SK-N-SH (cell line): ENCODE measurements at regions not wholly inside any gene's neighbourhood (a gene's known extent, or its start where the extent isn't known, plus 50 kb on each side); places are given as distances from the start of the nearest gene placed in this dataset.

Experiments
- CTCF ChIA-PET: fragments of 300-600, 350-600 bp; formaldehyde crosslinking; extraction: SDS; loops from one replicate; lab custom pipeline; 2021; lab: Yijun Ruan, JAX
- POLR2A ChIA-PET: fragments of 350-600 bp; sonication (Branson Sonifier 250); formaldehyde crosslinking; extraction: SDS; loops from one replicate; lab custom pipeline; 2020; ENCODE audit warnings: antibody characterized with exemption, inconsistent platforms; lab: Yijun Ruan, JAX
- DNase-seq: peaks from one replicate; pipeline ENCODE4 v3.0.0; 2012
- H2AFZ ChIP-seq: fragments of 200-600 bp; sonication (generic); 2 replicates; pipeline ENCODE4 v1.8.1; 2016; ENCODE audit warnings: antibody characterized with exemption, mild to moderate bottlenecking, low read depth
- H3F3A ChIP-seq: fragments of 200-600 bp; sonication (generic); replicated peaks from 2 replicates; pipeline ENCODE3; 2016; ENCODE audit warnings: antibody characterized with exemption, mild to moderate bottlenecking; ENCODE audit not compliant: insufficient read depth
- H3K27ac ChIP-seq, 2 experiments: fragments of 200-500 bp in 1 of 2; fragments of 200-600 bp in 1 of 2; sonication (Bioruptor generic) in 1 of 2; sonication (generic), shearing (Covaris generic) in 1 of 2; 2 replicates each; pipeline versions ENCODE4 v1.5.1 to v1.6.1; 2014 to 2016; ENCODE audit warnings: low read depth in 2 of 2, inconsistent platforms in 1 of 2, low read length in 1 of 2, mild to moderate bottlenecking in 1 of 2, mixed read lengths in 1 of 2
- H3K27me3 ChIP-seq: fragments of 200-600 bp; sonication (generic), shearing (Covaris generic); 2 replicates; pipeline ENCODE4 v1.6.1; 2016; ENCODE audit warnings: mixed run types; ENCODE audit not compliant: insufficient read depth
- H3K36me3 ChIP-seq, 2 experiments: fragments of 200-500 bp in 1 of 2; fragments of 200-600 bp in 1 of 2; sonication (Bioruptor generic) in 1 of 2; sonication (generic) in 1 of 2; replicated peaks in 1 of 2; 2 replicates each; pipeline versions ENCODE3 to v1.5.1; 2014 to 2016; ENCODE audit warnings: low read length in 1 of 2, mild to moderate bottlenecking in 1 of 2; ENCODE audit not compliant: insufficient read depth in 2 of 2, control insufficient read depth in 1 of 2
- H3K4me1 ChIP-seq, 2 experiments: fragments of 200-500 bp in 1 of 2; fragments of 200-600 bp in 1 of 2; sonication (Bioruptor generic) in 1 of 2; sonication (generic), shearing (Covaris generic) in 1 of 2; 2 replicates each; pipeline versions ENCODE4 v1.5.1 to v1.6.1; 2014 to 2016; ENCODE audit warnings: low read depth in 1 of 2, low read length in 1 of 2, mixed run types in 1 of 2; ENCODE audit not compliant: insufficient read depth in 2 of 2, control insufficient read depth in 1 of 2
- H3K4me2 ChIP-seq: fragments of 200-600 bp; sonication (generic), shearing (Covaris generic); 2 replicates; pipeline ENCODE4 v1.6.1; 2017; ENCODE audit warnings: mixed run types
- H3K4me3 ChIP-seq, 2 experiments: fragments of 200-500 bp in 1 of 2; fragments of 200-600 bp in 1 of 2; sonication (Bioruptor generic) in 1 of 2; sonication (generic), shearing (Covaris generic) in 1 of 2; 2 replicates each; pipeline versions ENCODE4 v1.5.1 to v1.8.1; 2014 to 2016; ENCODE audit warnings: low read depth in 2 of 2, inconsistent platforms in 1 of 2, low read length in 1 of 2, mild to moderate bottlenecking in 1 of 2, mixed read lengths in 1 of 2, moderate library complexity in 1 of 2
- H3K79me2 ChIP-seq: fragments of 200-600 bp; sonication (generic); 2 replicates; pipeline ENCODE4 v1.8.1; 2017; ENCODE audit warnings: mild to moderate bottlenecking; ENCODE audit not compliant: insufficient read depth
- H3K9ac ChIP-seq: fragments of 200-600 bp; sonication (generic); 2 replicates; pipeline ENCODE4 v1.6.1; 2017; ENCODE audit warnings: mixed run types
- H3K9me2 ChIP-seq: fragments of 200-600 bp; sonication (generic); 2 replicates; pipeline ENCODE4 v1.6.1; 2017; ENCODE audit warnings: mixed run types
- H3K9me3 ChIP-seq: fragments of 200-600 bp; sonication (generic); 2 replicates; pipeline ENCODE4 v1.6.1; 2017; ENCODE audit warnings: mixed run types, mild to moderate bottlenecking, moderate library complexity
- H4K20me1 ChIP-seq: fragments of 200-600 bp; sonication (generic); 2 replicates; pipeline ENCODE4 v1.6.1; 2017; ENCODE audit warnings: mild to moderate bottlenecking, mixed run types; ENCODE audit not compliant: insufficient read depth
- CHD2 ChIP-seq: fragments of 150-350 bp; IDR thresholded peaks from 2 replicates; pipeline ENCODE4 v1.6.1; 2018; ENCODE audit warnings: low read length; ENCODE audit not compliant: partially characterized antibody
- CTCF ChIP-seq: fragments of 200-600 bp; sonication (generic); IDR thresholded peaks from 2 replicates; pipeline ENCODE4 v1.6.1; 2017; ENCODE audit warnings: antibody characterized with exemption, mild to moderate bottlenecking, moderate library complexity
- ELF1 ChIP-seq: IDR thresholded peaks from 2 replicates; pipeline ENCODE4 v1.4.0; 2012
- FOXM1 ChIP-seq: IDR thresholded peaks from 2 replicates; pipeline ENCODE4 v1.4.0; 2012; ENCODE audit warnings: low read depth, mild to moderate bottlenecking
- GABPA ChIP-seq: IDR thresholded peaks from 2 replicates; pipeline ENCODE4 v1.4.0; 2012; ENCODE audit warnings: low read depth, mild to moderate bottlenecking
- GATA2 ChIP-seq: sonication (generic); formaldehyde crosslinking; IDR thresholded peaks from 2 replicates; pipeline ENCODE4 v1.5.0; 2020; ENCODE audit warnings: mild to moderate bottlenecking, missing genetic modification reagents
- IRF3 ChIP-seq: fragments of 150-350 bp; IDR thresholded peaks from 2 replicates; pipeline ENCODE4 v1.6.1; 2016; ENCODE audit warnings: mild to moderate bottlenecking, low read depth, low read length
- MAX ChIP-seq: IDR thresholded peaks from 2 replicates; pipeline ENCODE4 v1.4.0; 2012; ENCODE audit warnings: low read depth
- NRF1 ChIP-seq: IDR thresholded peaks from 2 replicates; pipeline ENCODE4 v1.6.1; 2012; ENCODE audit warnings: low read depth, mild to moderate bottlenecking, low read length
- PBX3 ChIP-seq: IDR thresholded peaks from 2 replicates; pipeline ENCODE4; 2012
- RAD21 ChIP-seq: IDR thresholded peaks from 2 replicates; pipeline ENCODE4 v1.6.1; 2012; ENCODE audit warnings: mild to moderate bottlenecking, low read length
- SIN3A ChIP-seq: IDR thresholded peaks from 2 replicates; pipeline ENCODE4 v1.6.1; 2012; ENCODE audit warnings: low read depth, mild to moderate bottlenecking, low read length, moderate library complexity, borderline replicate concordance
- SMC3 ChIP-seq: IDR thresholded peaks from 2 replicates; pipeline ENCODE4 v1.6.1; 2012; ENCODE audit warnings: low read depth, low read length, improper control_type of control experiment
- TCF12 ChIP-seq: IDR thresholded peaks from 2 replicates; pipeline ENCODE4 v1.4.0; 2012
- USF1 ChIP-seq: IDR thresholded peaks from 2 replicates; pipeline ENCODE4 v1.4.0; 2012; ENCODE audit warnings: low read depth, borderline replicate concordance
- WGBS: methylation state at CpG from one replicate; pipeline ENCODE4 v1.1.6; 2017; ENCODE audit warnings: low lambda C conversion rate; 5-methylcytosine and 5-hydroxymethylcytosine counted together

GRCh38 chr1:5516756-5517155 is 475.5 kb downstream of the NPHP4 start (continued):
- TF ChIP-seq PBX3 (no peak), NRF1 (no peak), RAD21 (no peak), SMC3 (no peak), TCF12 (no peak)
- TF ChIP-seq, all 33 proteins: peak for 0

- Histone ChIP-seq H3K4me1 (peaks cover 0 to 16% of the 10 kb centered on the region in 2 experiments; a peak in 1 of 4 replicates), H3K36me3 (no peaks in the 10 kb centered on the region), H3F3A (no peaks in the 10 kb centered on the region), H3K27me3 (no peaks in the 10 kb centered on the region), H4K20me1 (no peaks in the 10 kb centered on the region), H3K9ac (no peak overlapping the region), H3K27ac (no peak overlapping the region), H3K4me2 (no peak overlapping the region), H3K9me2 (no peaks in the 10 kb centered on the region), H3K4me3 (no peak overlapping the region), H2AFZ (no peak overlapping the region), H3K9me3 (no peaks in the 10 kb centered on the region), H3K79me2 (no peaks in the 10 kb centered on the region)
- TF ChIP-seq SIN3A (no peak), NRF1 (no peak), CHD2 (no peak), FOXM1 (no peak), MAX (no peak), USF1 (no peak), GABPA (no peak)
- no peak for DNase-seq
- ChIA-PET POLR2A (no interaction called here), CTCF (interaction anchor here (0.9 to 8.8 kb wide), 16 partner anchors 9 to 860 kb away, joined by 3 to 138 read pairs (median 5); no protein-coding TSS in a partner anchor)
- WGBS: 37% methylated on average over 4 of the region's 6 CpGs
Measured at GRCh38 chr1:5515501-5515900, 476.7 kb downstream of the NPHP4 start.

- no peak for TF ChIP-seq NRF1
- no peak for TF ChIP-seq MAX
- TF ChIP-seq FOXM1: no peak
- peak; percentile 69 for TF ChIP-seq RAD21
- TF ChIP-seq IRF3: no peak
- TF ChIP-seq GATA2: no peak
- peak; percentile 83 for TF ChIP-seq CTCF
- TF ChIP-seq ELF1: no peak
- TF ChIP-seq PBX3: no peak
- ChIA-PET POLR2A (interaction anchor here (0.6 kb wide), 1 partner anchor 189 kb away, joined by 5 read pairs; no protein-coding TSS in a partner anchor), CTCF (interaction anchor here (0.6 to 8.8 kb wide), 49 partner anchors 10 to 859 kb away, joined by 3 to 138 read pairs (median 4); no protein-coding TSS in a partner anchor)
- H3K4me2 ChIP-seq: no peak overlapping the region
- no peak overlapping the region for H3K27ac ChIP-seq
- 18% methylated on average over 11 of the region's 13 CpGs for WGBS
- H3K4me3 ChIP-seq: no peak overlapping the region; a peak in 1 of 4 replicates
- no peaks in the 10 kb centered on the region for H4K20me1 ChIP-seq
- H3K4me1 ChIP-seq: peaks cover 0 to 19% of the 10 kb centered on the region in 2 experiments; a peak in 1 of 4 replicates
- no peak overlapping the region for H2AFZ ChIP-seq
- no peaks in the 10 kb centered on the region for H3K36me3 ChIP-seq
- DNase-seq: peak; percentile 89
- no peaks in the 10 kb centered on the region for H3F3A ChIP-seq
- no peaks in the 10 kb centered on the region for H3K9me2 ChIP-seq
- no peaks in the 10 kb centered on the region for H3K9me3 ChIP-seq
- no peaks in the 10 kb centered on the region for H3K79me2 ChIP-seq
- H3K9ac ChIP-seq: no peak overlapping the region
- no peaks in the 10 kb centered on the region for H3K27me3 ChIP-seq
Measured at GRCh38 chr1:5514527-5515183, 477.6 kb downstream of the NPHP4 start.
